H9 (cell line): ENCODE measurements at regions not wholly inside any gene's neighbourhood (a gene's known extent, or its start where the extent isn't known, plus 50 kb on each side); places are given as distances from the start of the nearest gene placed in this dataset.

ENCODE experiments used
- DNase-seq: peaks from one replicate; pipeline ENCODE4 v3.0.0-alpha.2; 2017
- H2AFZ ChIP-seq: one replicate; pipeline ENCODE4 v1.6.1; 2013; ENCODE audit warnings: mild to moderate bottlenecking, low read length, control low read depth, moderate library complexity
- H2AK5ac ChIP-seq: 2 replicates; pipeline ENCODE4 v1.6.1; 2013; ENCODE audit warnings: low read length, control low read depth, mixed read lengths; ENCODE audit not compliant: insufficient read length
- H2BK120ac ChIP-seq: one replicate; pipeline ENCODE4 v1.6.1; 2013; ENCODE audit warnings: low read depth, mild to moderate bottlenecking, low read length, control low read depth, inconsistent platforms; ENCODE audit not compliant: poor library complexity, severe bottlenecking
- H2BK12ac ChIP-seq: 2 replicates; pipeline ENCODE4 v1.6.1; 2013; ENCODE audit warnings: low read length, control low read depth, mixed read lengths, low read depth; ENCODE audit not compliant: insufficient read length
- H2BK15ac ChIP-seq: 2 replicates; pipeline ENCODE4 v1.6.1; 2013; ENCODE audit warnings: low read depth, low read length, control low read depth
- H2BK20ac ChIP-seq: one replicate; pipeline ENCODE4 v1.6.1; 2013; ENCODE audit warnings: low read depth, mild to moderate bottlenecking, low read length, control low read depth, inconsistent platforms; ENCODE audit not compliant: poor library complexity, severe bottlenecking
- H2BK5ac ChIP-seq: 2 replicates; pipeline ENCODE4 v1.6.1; 2013; ENCODE audit warnings: low read length, control low read depth, mixed read lengths; ENCODE audit not compliant: insufficient read length
- H3K14ac ChIP-seq: 2 replicates; pipeline ENCODE4 v1.6.1; 2013; ENCODE audit warnings: low read length, control low read depth; ENCODE audit not compliant: insufficient read depth
- H3K18ac ChIP-seq: 2 replicates; pipeline ENCODE4 v1.6.1; 2013; ENCODE audit warnings: low read depth, mild to moderate bottlenecking, mixed read lengths, low read length, control low read depth; ENCODE audit not compliant: insufficient read length
- H3K23ac ChIP-seq: 2 replicates; pipeline ENCODE4 v1.6.1; 2013; ENCODE audit warnings: low read length, control low read depth, mixed read lengths, low read depth; ENCODE audit not compliant: insufficient read length
- H3K23me2 ChIP-seq: 2 replicates; pipeline ENCODE4 v1.6.1; 2013; ENCODE audit warnings: low read depth, mild to moderate bottlenecking, mixed read lengths, low read length, control low read depth; ENCODE audit not compliant: insufficient read length, poor library complexity, severe bottlenecking
- H3K27ac ChIP-seq: 2 replicates; pipeline ENCODE4 v1.5.1; 2013; ENCODE audit warnings: low read length, control low read depth, mixed read lengths, low read depth; ENCODE audit not compliant: insufficient read length
- H3K27me3 ChIP-seq: 2 replicates; pipeline ENCODE4 v1.6.1; 2013; ENCODE audit warnings: low read length, control low read depth, inconsistent platforms; ENCODE audit not compliant: insufficient read depth
- H3K4ac ChIP-seq: 2 replicates; pipeline ENCODE4 v1.6.1; 2013; ENCODE audit warnings: low read depth, mild to moderate bottlenecking, control low read depth, inconsistent platforms, low read length, moderate library complexity
- H3K4me1 ChIP-seq: 2 replicates; pipeline ENCODE4 v1.6.1; 2013; ENCODE audit warnings: low read length, control low read depth, inconsistent platforms; ENCODE audit not compliant: insufficient read depth
- H3K4me2 ChIP-seq: 2 replicates; pipeline ENCODE4 v1.6.1; 2013; ENCODE audit warnings: low read length, control low read depth, mixed read lengths; ENCODE audit not compliant: insufficient read length, insufficient read depth
- H3K56ac ChIP-seq: 2 replicates; pipeline ENCODE4 v1.6.1; 2013; ENCODE audit warnings: low read depth, mild to moderate bottlenecking, mixed read lengths, low read length, control low read depth; ENCODE audit not compliant: insufficient read length
- H3K79me1 ChIP-seq: 2 replicates; pipeline ENCODE4 v1.6.1; 2013; ENCODE audit warnings: low read depth, mild to moderate bottlenecking, moderate library complexity, low read length, control low read depth, inconsistent platforms; ENCODE audit not compliant: insufficient read depth, poor library complexity, severe bottlenecking
- H3K79me2 ChIP-seq: 2 replicates; pipeline ENCODE4 v1.6.1; 2013; ENCODE audit warnings: low read length, control low read depth, inconsistent platforms; ENCODE audit not compliant: insufficient read depth
- H3K9ac ChIP-seq: 2 replicates; pipeline ENCODE4 v1.6.1; 2013; ENCODE audit warnings: low read length, control low read depth, mixed read lengths; ENCODE audit not compliant: insufficient read length; ENCODE audit errors: extremely low read depth
- H3K9me3 ChIP-seq: one replicate; pipeline ENCODE4 v1.6.1; 2013; ENCODE audit warnings: low read depth, low read length, inconsistent platforms; ENCODE audit not compliant: control insufficient read depth
- H3T11ph ChIP-seq: one replicate; pipeline ENCODE4 v1.6.1; 2013; ENCODE audit warnings: mild to moderate bottlenecking, low read length, control low read depth, inconsistent platforms
- H4K20me1 ChIP-seq: one replicate; pipeline ENCODE4 v1.6.1; 2013; ENCODE audit not compliant: control insufficient read depth, insufficient read length, insufficient read depth
- H4K5ac ChIP-seq: 2 replicates; pipeline ENCODE4 v1.6.1; 2013; ENCODE audit warnings: low read depth, mild to moderate bottlenecking, mixed read lengths, low read length, control low read depth; ENCODE audit not compliant: insufficient read length
- H4K8ac ChIP-seq: replicated peaks from 2 replicates; pipeline ENCODE4 v1.6.1; 2013; ENCODE audit warnings: low read length, control low read depth, mixed read lengths, low read depth; ENCODE audit not compliant: insufficient read length
- H4K91ac ChIP-seq: 2 replicates; pipeline ENCODE4 v1.6.1; 2013; ENCODE audit warnings: low read depth, mild to moderate bottlenecking, moderate library complexity, mixed read lengths, low read length, control low read depth; ENCODE audit not compliant: insufficient read length
- H3K27ac Mint-ChIP-seq, 3 experiments: 2 replicates in 2 of 3; 3 replicates in 1 of 3; pipeline ENCODE4 v1.8.0; 2020 to 2021; ENCODE audit warnings: mixed read lengths in 3 of 3, mild to moderate bottlenecking in 1 of 3, moderate library complexity in 1 of 3
- H3K27me3 Mint-ChIP-seq: 2 replicates; pipeline ENCODE4 v1.8.0; 2021; ENCODE audit warnings: low read depth, mild to moderate bottlenecking, moderate library complexity, mixed read lengths
- H3K36me3 Mint-ChIP-seq, 3 experiments: 2 replicates in 2 of 3; 3 replicates in 1 of 3; pipeline ENCODE4 v1.8.0; 2020 to 2021; ENCODE audit warnings: low read depth in 3 of 3, mixed read lengths in 3 of 3; ENCODE audit not compliant: insufficient read depth in 1 of 3
- H3K4me1 Mint-ChIP-seq, 2 experiments: 2 replicates each; pipeline ENCODE4 v1.8.0; 2020; ENCODE audit warnings: mixed read lengths in 2 of 2
- H3K4me3 Mint-ChIP-seq, 2 experiments: 2 replicates in 1 of 2; 3 replicates in 1 of 2; pipeline ENCODE4 v1.8.0; 2020 to 2021; ENCODE audit warnings: mild to moderate bottlenecking in 2 of 2, mixed read lengths in 2 of 2, moderate library complexity in 1 of 2
- H3K9me3 Mint-ChIP-seq, 2 experiments: 2 replicates in 1 of 2; 3 replicates in 1 of 2; pipeline ENCODE4 v1.8.0; 2020; ENCODE audit warnings: mild to moderate bottlenecking in 2 of 2, mixed read lengths in 2 of 2, moderate library complexity in 1 of 2
- CTCF ChIP-seq: fragments of 200-600 bp; sonication (generic); conservative IDR thresholded peaks from 3 replicates; pipeline ENCODE4 v1.8.0; 2021; ENCODE audit warnings: antibody characterized with exemption, mild to moderate bottlenecking
- WGBS: extraction: QIAGEN DNeasy Blood & Tissue Kit; methylation state at CpG from one replicate; pipeline ENCODE4 v1.1.7; 2013; ENCODE audit warnings: missing lambda C conversion rate, low lambda C conversion rate, mixed read lengths; ENCODE audit not compliant: insufficient read length; ENCODE audit errors: extremely low coverage; 5-methylcytosine and 5-hydroxymethylcytosine counted together

GRCh38 chr1:86285796-86286195, 110.3 kb downstream of the ODF2L start:
- no peaks in the 10 kb centered on the region for H3K79me2 ChIP-seq
- no peak overlapping the region for H2BK5ac ChIP-seq
- no peak overlapping the region for H4K5ac ChIP-seq
- WGBS: no CpG with 5 or more reads among the region's 4 CpGs
- H3K23me2 ChIP-seq: no peaks in the 10 kb centered on the region
- H3T11ph ChIP-seq: no peak overlapping the region
- H3K4me2 ChIP-seq: no peak overlapping the region
- Mint-ChIP-seq H3K27me3 (0 out of 2 replicates have a peak, but pooled peaks cover 2% of the 10 kb centered on the region), H3K9me3 (no peaks in the 10 kb centered on the region; a peak in 1 of 5 replicates), H3K36me3 (no peaks in the 10 kb centered on the region), H3K4me1 (no peaks in the 10 kb centered on the region), H3K27ac (no peak overlapping the region), H3K4me3 (no peak overlapping the region)
- no peaks in the 10 kb centered on the region for H4K20me1 ChIP-seq
- no peak overlapping the region for H3K18ac ChIP-seq
- H2BK15ac ChIP-seq: no peak overlapping the region
- no peak for DNase-seq
- no peak overlapping the region for H2BK12ac ChIP-seq
- H2AFZ ChIP-seq: no peak overlapping the region
- no peaks in the 10 kb centered on the region for H3K27me3 ChIP-seq
- no peak overlapping the region for H3K27ac ChIP-seq
- H3K23ac ChIP-seq: no peak overlapping the region
- H3K4ac ChIP-seq: no peak overlapping the region
- H3K9me3 ChIP-seq: no peaks in the 10 kb centered on the region
- H3K14ac ChIP-seq: no peak overlapping the region
- H2AK5ac ChIP-seq: no peak overlapping the region
- H4K8ac ChIP-seq: no peak overlapping the region
- no peaks in the 10 kb centered on the region for H3K79me1 ChIP-seq
- no peaks in the 10 kb centered on the region for H3K4me1 ChIP-seq
- H3K56ac ChIP-seq: no peak overlapping the region
- H2BK120ac ChIP-seq: no peak overlapping the region
- H2BK20ac ChIP-seq: no peak overlapping the region
- no peak for TF ChIP-seq CTCF
- H4K91ac ChIP-seq: no peak overlapping the region
- H3K9ac ChIP-seq: no peak overlapping the region
